ENCODE measurements at regions not wholly inside any gene's neighbourhood (a gene's known extent, or its start where the extent isn't known, plus 50 kb on each side); places are given as distances from the start of the nearest gene placed in this dataset.

GRCh38 chr1:108027389-108027788 is 62.4 kb upstream of the VAV3 start:
- TF ChIP-seq GATA3 (IDR thresholded peaks at IDR 0.05; ENCODE audit: low read depth, low read length) = no peak
- TF ChIP-seq GATA2 (IDR thresholded peaks at IDR 0.05; ENCODE audit: low read depth, low read length) = no peak

Measured in SH-SY5Y (cell line).